Nephron (organoid): ENCODE measurements at regions not wholly inside any gene's neighbourhood (a gene's known extent, or its start where the extent isn't known, plus 50 kb on each side); places are given as distances from the start of the nearest gene placed in this dataset.

ENCODE experiments used
- H3K27ac Mint-ChIP-seq, 3 experiments: 2 replicates each; pipeline ENCODE4 v1.8.0; 2020; ENCODE audit warnings: mixed read lengths in 3 of 3, mild to moderate bottlenecking in 2 of 3, moderate library complexity in 1 of 3
- H3K27me3 Mint-ChIP-seq: 2 replicates; pipeline ENCODE4 v1.8.0; 2021; ENCODE audit warnings: low read depth, mild to moderate bottlenecking, moderate library complexity, mixed read lengths
- H3K36me3 Mint-ChIP-seq: 2 replicates; pipeline ENCODE4 v1.8.0; 2020; ENCODE audit warnings: low read depth, mixed read lengths
- H3K4me1 Mint-ChIP-seq: 2 replicates; pipeline ENCODE4 v1.8.0; 2020; ENCODE audit warnings: mixed read lengths
- H3K4me3 Mint-ChIP-seq, 3 experiments: 2 replicates each; pipeline ENCODE4 v1.8.0; 2020; ENCODE audit warnings: mild to moderate bottlenecking in 3 of 3, mixed read lengths in 3 of 3, moderate library complexity in 2 of 3
- H3K9me3 Mint-ChIP-seq: 2 replicates; pipeline ENCODE4 v1.8.0; 2020; ENCODE audit warnings: mixed read lengths
- TF ChIP-seq, protein P1 (sequence below), 3 experiments: fragments of 200-600 bp; sonication (generic); IDR thresholded peaks; one replicate each; pipeline ENCODE4 v1.5.0; 2021; ENCODE audit warnings: antibody characterized with exemption in 3 of 3; ENCODE audit not compliant: unreplicated experiment in 3 of 3

DNA sequence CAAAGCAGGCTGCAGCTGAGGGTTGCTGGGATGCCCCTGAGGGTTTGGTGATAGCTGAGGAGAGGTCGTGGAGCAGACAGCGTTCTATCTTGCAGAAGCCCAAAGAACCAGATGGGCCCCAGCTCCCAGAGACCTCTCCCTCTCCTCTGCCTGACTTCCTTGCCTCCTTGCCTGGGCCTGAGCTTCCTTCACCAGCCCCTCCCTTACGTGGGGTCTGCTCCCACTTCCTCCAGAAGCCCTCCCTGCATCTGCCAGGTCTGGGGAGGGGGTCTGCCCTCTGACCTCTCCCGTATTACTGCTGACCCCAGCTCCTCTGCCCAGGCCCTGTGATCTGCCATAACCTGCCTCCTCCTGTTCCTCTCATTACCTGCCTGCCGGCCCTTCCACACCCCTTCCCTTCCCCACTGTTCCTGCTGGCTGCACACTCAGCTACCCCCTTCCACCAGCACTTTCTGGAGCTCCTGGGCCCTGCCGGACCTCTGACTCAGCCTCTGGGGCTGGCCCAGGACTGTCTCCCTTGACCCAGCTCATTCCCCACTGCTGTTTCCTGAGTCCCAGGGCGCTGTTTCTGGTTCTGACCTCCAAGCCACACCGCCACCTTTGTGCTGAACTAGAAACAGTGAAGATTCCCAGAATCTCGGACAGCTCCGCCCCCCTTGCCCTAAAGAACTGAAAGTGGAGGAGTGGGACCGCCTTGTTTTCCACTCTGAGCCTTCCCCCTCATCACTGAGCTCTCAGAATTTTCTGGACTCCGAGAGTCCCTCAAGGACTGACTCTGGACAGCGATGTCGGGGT, 237.7 kb upstream of the C1orf174 start:
- Mint-ChIP-seq H3K27me3 (peaks cover 44% of the 10 kb centered on the region), H3K4me3 (peak overlapping the region in 1 of 3 experiments; percentile 36), H3K4me1 (peaks cover 10% of the 10 kb centered on the region), H3K9me3 (no peaks in the 10 kb centered on the region), H3K36me3 (no peaks in the 10 kb centered on the region), H3K27ac (peak overlapping the region in 1 of 3 experiments; percentile 42)
- TF ChIP-seq, protein P1, sequence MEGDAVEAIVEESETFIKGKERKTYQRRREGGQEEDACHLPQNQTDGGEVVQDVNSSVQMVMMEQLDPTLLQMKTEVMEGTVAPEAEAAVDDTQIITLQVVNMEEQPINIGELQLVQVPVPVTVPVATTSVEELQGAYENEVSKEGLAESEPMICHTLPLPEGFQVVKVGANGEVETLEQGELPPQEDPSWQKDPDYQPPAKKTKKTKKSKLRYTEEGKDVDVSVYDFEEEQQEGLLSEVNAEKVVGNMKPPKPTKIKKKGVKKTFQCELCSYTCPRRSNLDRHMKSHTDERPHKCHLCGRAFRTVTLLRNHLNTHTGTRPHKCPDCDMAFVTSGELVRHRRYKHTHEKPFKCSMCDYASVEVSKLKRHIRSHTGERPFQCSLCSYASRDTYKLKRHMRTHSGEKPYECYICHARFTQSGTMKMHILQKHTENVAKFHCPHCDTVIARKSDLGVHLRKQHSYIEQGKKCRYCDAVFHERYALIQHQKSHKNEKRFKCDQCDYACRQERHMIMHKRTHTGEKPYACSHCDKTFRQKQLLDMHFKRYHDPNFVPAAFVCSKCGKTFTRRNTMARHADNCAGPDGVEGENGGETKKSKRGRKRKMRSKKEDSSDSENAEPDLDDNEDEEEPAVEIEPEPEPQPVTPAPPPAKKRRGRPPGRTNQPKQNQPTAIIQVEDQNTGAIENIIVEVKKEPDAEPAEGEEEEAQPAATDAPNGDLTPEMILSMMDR (IDR thresholded peaks at IDR 0.05; ENCODE audit: unreplicated experiment in 3 of 3): no peak

DNA sequence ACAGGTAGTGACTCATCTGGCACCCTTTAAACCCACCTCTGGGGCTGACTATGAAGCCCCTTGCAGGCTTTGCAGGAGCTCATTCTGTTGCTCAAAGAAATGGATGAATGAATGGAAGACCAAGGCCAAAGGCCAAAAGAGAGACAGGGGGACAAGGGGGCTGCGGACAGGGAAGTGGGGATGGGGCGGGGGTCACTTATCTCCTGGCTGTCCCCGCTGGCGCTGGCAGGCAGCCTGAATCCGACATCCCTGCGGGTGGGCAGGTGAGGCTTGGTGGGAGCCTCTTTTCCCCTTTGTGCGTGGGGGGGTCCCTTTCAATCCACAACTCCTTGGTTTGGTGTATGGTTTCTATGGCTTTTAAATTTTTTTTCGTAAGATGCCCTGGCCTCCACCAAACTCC, 239.6 kb upstream of the C1orf174 start:
- TF ChIP-seq, protein P1 (IDR thresholded peaks at IDR 0.05; ENCODE audit: unreplicated experiment in 3 of 3): no peak
- H3K4me3 Mint-ChIP-seq: no peak overlapping the region
- H3K36me3 Mint-ChIP-seq: no peaks in the 10 kb centered on the region

DNA sequence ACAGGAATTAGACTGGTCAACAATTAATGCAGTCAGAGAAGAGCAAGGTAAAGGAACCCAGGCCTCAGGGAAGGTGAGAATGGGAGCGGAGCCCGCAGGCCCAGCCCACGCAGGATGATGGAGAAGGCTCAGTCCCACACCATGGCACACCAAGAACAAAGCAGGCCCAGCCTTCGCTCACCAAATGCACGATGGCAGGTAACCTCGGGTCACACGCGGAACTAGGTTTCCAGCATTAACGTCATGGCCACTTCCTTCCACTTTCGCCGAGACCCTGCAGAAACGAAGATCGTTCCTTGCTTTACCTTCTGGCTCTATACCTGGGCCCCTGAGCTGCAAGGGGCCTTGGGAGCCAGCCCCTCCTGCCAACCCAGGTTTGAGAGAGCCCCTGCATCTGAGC, 240.2 kb upstream of the C1orf174 start:
- H3K4me3 Mint-ChIP-seq: no peak overlapping the region
- H3K27me3 Mint-ChIP-seq: peaks cover 24% of the 10 kb centered on the region
- H3K27ac Mint-ChIP-seq: no peak overlapping the region
- no peaks in the 10 kb centered on the region for H3K9me3 Mint-ChIP-seq
- TF ChIP-seq, protein P1 (IDR thresholded peaks at IDR 0.05; ENCODE audit: unreplicated experiment in 3 of 3): no peak
- H3K4me1 Mint-ChIP-seq: peaks cover 10% of the 10 kb centered on the region
- H3K36me3 Mint-ChIP-seq: no peaks in the 10 kb centered on the region

More for the DNA sequence above, 239.6 kb upstream of the C1orf174 start:
- Mint-ChIP-seq H3K4me1 (peaks cover 10% of the 10 kb centered on the region), H3K27ac (no peak overlapping the region), H3K9me3 (no peaks in the 10 kb centered on the region), H3K27me3 (peaks cover 27% of the 10 kb centered on the region)

DNA sequence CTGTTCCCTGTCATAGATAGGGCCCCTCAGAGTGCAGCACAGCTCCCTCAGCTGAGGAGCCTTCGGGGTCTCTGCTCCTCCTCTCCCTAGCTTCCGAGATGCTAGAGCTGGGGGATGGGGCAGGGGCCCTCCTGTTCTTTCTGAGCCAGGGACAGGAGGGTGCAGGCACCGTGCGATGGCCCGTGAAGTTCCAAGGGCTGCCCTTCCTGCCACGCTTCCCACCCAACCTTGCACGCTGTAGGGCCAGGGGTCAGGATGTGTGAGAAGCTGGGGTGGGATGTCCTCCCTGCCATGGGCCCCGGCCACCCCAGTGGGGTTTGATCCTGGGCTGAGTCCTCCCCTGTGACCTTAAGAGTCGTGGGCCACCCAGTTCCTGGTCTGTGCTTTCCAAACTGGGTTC, 240.7 kb upstream of the C1orf174 start:
- Mint-ChIP-seq H3K9me3 (no peaks in the 10 kb centered on the region), H3K4me3 (no peak overlapping the region), H3K27me3 (peaks cover 19% of the 10 kb centered on the region), H3K4me1 (peaks cover 10% of the 10 kb centered on the region), H3K27ac (no peak overlapping the region), H3K36me3 (no peaks in the 10 kb centered on the region)
- TF ChIP-seq, protein P1 (IDR thresholded peaks at IDR 0.05; ENCODE audit: unreplicated experiment in 3 of 3): no peak

DNA sequence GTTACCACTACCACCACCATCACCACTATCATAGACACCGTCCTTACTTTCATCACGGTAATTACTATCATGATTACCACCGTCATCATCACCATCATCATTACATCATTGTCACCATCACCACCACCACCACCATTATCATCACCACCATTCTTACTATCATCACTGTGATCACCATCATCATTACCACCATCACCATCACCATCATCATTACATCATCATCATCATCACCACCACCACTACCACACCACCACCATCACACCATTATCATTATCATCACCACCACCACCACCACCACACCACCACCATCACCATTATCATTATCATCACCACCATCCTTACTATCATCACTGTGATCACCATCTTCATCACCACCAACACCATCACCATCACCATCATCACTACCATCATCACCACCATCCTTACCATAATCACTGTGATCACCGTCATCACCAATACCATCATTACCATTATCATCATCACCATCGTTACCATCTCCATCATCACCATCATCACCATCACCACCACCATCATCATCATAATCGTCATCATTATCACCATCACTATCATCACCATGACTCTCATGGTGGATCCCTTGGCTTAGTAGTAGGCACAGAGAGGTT, 244.4 kb upstream of the C1orf174 start:
- no peaks in the 10 kb centered on the region for H3K4me1 Mint-ChIP-seq
- no peaks in the 10 kb centered on the region for H3K9me3 Mint-ChIP-seq

More for the DNA sequence above, 244.4 kb upstream of the C1orf174 start:
- H3K27ac Mint-ChIP-seq: no peak overlapping the region
- H3K4me3 Mint-ChIP-seq: no peak overlapping the region
- peaks cover 8% of the 10 kb centered on the region for H3K27me3 Mint-ChIP-seq
- TF ChIP-seq, protein P1 (IDR thresholded peaks at IDR 0.05; ENCODE audit: unreplicated experiment in 3 of 3): no peak
- H3K36me3 Mint-ChIP-seq: no peaks in the 10 kb centered on the region
